ENCODE measurements at regions not wholly inside any gene's neighbourhood (a gene's known extent, or its start where the extent isn't known, plus 50 kb on each side); places are given as distances from the start of the nearest gene placed in this dataset.
A peak's percentile ranks its signal among the peaks of the same experiment; 100 is the strongest.

- H3K79me2 ChIP-seq (ENCODE audit: insufficient read depth): no peaks in the 10 kb centered on the region
- no peaks in the 10 kb centered on the region for H4K20me1 ChIP-seq (ENCODE audit: insufficient read depth)
- H3K9me2 ChIP-seq (ENCODE audit: insufficient read depth): no peaks in the 10 kb centered on the region
- H3K9ac ChIP-seq: 0 out of 2 replicates have a peak overlapping the region, but pooled peaks have one; percentile 6
- peaks cover 47% of the 10 kb centered on the region for H3F3A ChIP-seq (ENCODE audit: insufficient read depth)
- no peak overlapping the region for H3K4me3 ChIP-seq
- in situ Hi-C loops (cut with MboI): no loop called here
- H2AFZ ChIP-seq: no peak overlapping the region
- H3K27ac ChIP-seq: peak overlapping the region; percentile 78
- 17 to 19% methylated on average over 3 of the region's 3 CpGs for WGBS, 2 experiments (ENCODE audit: low coverage in 1 of 2, low lambda C conversion rate in 2 of 2, missing lambda C conversion rate in 2 of 2)
- peak; percentile 64 for DNase-seq
- H3K9me3 ChIP-seq (ENCODE audit: low read depth): no peaks in the 10 kb centered on the region
- TF ChIP-seq EZH2phosphoT487 (IDR thresholded peaks at IDR 0.05; ENCODE audit: insufficient read depth, low read depth) (no peak), EZH2 (IDR thresholded peaks at IDR 0.05; ENCODE audit: insufficient read depth, poor library complexity, severe bottlenecking) (no peak)
- H3K4me2 ChIP-seq (ENCODE audit: unreplicated experiment): peak overlapping the region; percentile 60
- H3K27me3 ChIP-seq (replicated peaks; ENCODE audit: insufficient read depth): no peaks in the 10 kb centered on the region
- H3K36me3 ChIP-seq (ENCODE audit: low read depth): no peaks in the 10 kb centered on the region
- H3K4me1 ChIP-seq (ENCODE audit: insufficient read depth): peaks cover 55% of the 10 kb centered on the region
Observed at GRCh38 chr4:123783151-123783790, 386.7 kb downstream of the SPRY1 start.

- Histone ChIP-seq H3K27me3 (replicated peaks; ENCODE audit: insufficient read depth) (no peaks in the 10 kb centered on the region), H3F3A (ENCODE audit: insufficient read depth) (peaks cover 47% of the 10 kb centered on the region), H3K4me3 (no peak overlapping the region), H3K9me3 (ENCODE audit: low read depth) (no peaks in the 10 kb centered on the region), H4K20me1 (ENCODE audit: insufficient read depth) (no peaks in the 10 kb centered on the region), H3K27ac (peak overlapping the region; percentile 78), H3K79me2 (ENCODE audit: insufficient read depth) (no peaks in the 10 kb centered on the region), H3K4me1 (ENCODE audit: insufficient read depth) (peaks cover 55% of the 10 kb centered on the region), H3K9ac (0 out of 2 replicates have a peak overlapping the region, but pooled peaks have one; percentile 6), H3K4me2 (ENCODE audit: unreplicated experiment) (peak overlapping the region; percentile 60), H2AFZ (no peak overlapping the region), H3K36me3 (ENCODE audit: low read depth) (no peaks in the 10 kb centered on the region), H3K9me2 (ENCODE audit: insufficient read depth) (no peaks in the 10 kb centered on the region)
- peak; percentile 44 for DNase-seq
- in situ Hi-C loops (cut with MboI): no loop called here
- TF ChIP-seq EZH2phosphoT487 (IDR thresholded peaks at IDR 0.05; ENCODE audit: insufficient read depth, low read depth): no peak
- no peak for TF ChIP-seq EZH2 (IDR thresholded peaks at IDR 0.05; ENCODE audit: insufficient read depth, poor library complexity, severe bottlenecking)
Observed at GRCh38 chr4:123783921-123784320, 387.3 kb downstream of the SPRY1 start.

GRCh38 chr4:123784626-123785025 is 388.0 kb downstream of the SPRY1 start:
- H2AFZ ChIP-seq: no peak overlapping the region
- no peaks in the 10 kb centered on the region for H3K36me3 ChIP-seq (ENCODE audit: low read depth)
- H3K9ac ChIP-seq: peak overlapping the region; percentile 10; the same call in 1 of the 2 replicates
- no peak overlapping the region for H3K4me3 ChIP-seq
- peak overlapping the region; percentile 78 for H3K27ac ChIP-seq
- peak overlapping the region; percentile 60 for H3K4me2 ChIP-seq (ENCODE audit: unreplicated experiment)
- no peaks in the 10 kb centered on the region for H3K9me3 ChIP-seq (ENCODE audit: low read depth)
- H4K20me1 ChIP-seq (ENCODE audit: insufficient read depth): no peaks in the 10 kb centered on the region
- no peaks in the 10 kb centered on the region for H3K27me3 ChIP-seq (replicated peaks; ENCODE audit: insufficient read depth)
- H3K79me2 ChIP-seq (ENCODE audit: insufficient read depth): no peaks in the 10 kb centered on the region
- in situ Hi-C loops (cut with MboI): no loop called here
- DNase-seq: peak; percentile 21
- H3F3A ChIP-seq (ENCODE audit: insufficient read depth): peaks cover 47% of the 10 kb centered on the region
- peaks cover 55% of the 10 kb centered on the region for H3K4me1 ChIP-seq (ENCODE audit: insufficient read depth)
- H3K9me2 ChIP-seq (ENCODE audit: insufficient read depth): no peaks in the 10 kb centered on the region
- TF ChIP-seq EZH2phosphoT487 (IDR thresholded peaks at IDR 0.05; ENCODE audit: insufficient read depth, low read depth) (no peak), EZH2 (IDR thresholded peaks at IDR 0.05; ENCODE audit: insufficient read depth, poor library complexity, severe bottlenecking) (no peak)

- 1 to 2% methylated on average over 3 of the region's 3 CpGs for WGBS, 2 experiments (ENCODE audit: low coverage in 1 of 2, low lambda C conversion rate in 2 of 2, missing lambda C conversion rate in 2 of 2)
- Histone ChIP-seq H3K9me3 (ENCODE audit: low read depth) (no peaks in the 10 kb centered on the region), H3K79me2 (ENCODE audit: insufficient read depth) (no peaks in the 10 kb centered on the region), H3K36me3 (ENCODE audit: low read depth) (no peaks in the 10 kb centered on the region), H3K4me3 (peak overlapping the region; percentile 43), H4K20me1 (ENCODE audit: insufficient read depth) (no peaks in the 10 kb centered on the region), H3K9ac (peak overlapping the region; percentile 28), H3K27ac (peak overlapping the region; percentile 78), H3K4me1 (ENCODE audit: insufficient read depth) (peaks cover 55% of the 10 kb centered on the region), H3K4me2 (ENCODE audit: unreplicated experiment) (peak overlapping the region; percentile 60), H2AFZ (peak overlapping the region; percentile 34; the same call in 1 of the 2 replicates), H3K9me2 (ENCODE audit: insufficient read depth) (no peaks in the 10 kb centered on the region), H3K27me3 (replicated peaks; ENCODE audit: insufficient read depth) (no peaks in the 10 kb centered on the region), H3F3A (ENCODE audit: insufficient read depth) (peaks cover 47% of the 10 kb centered on the region)
- TF ChIP-seq EZH2 (IDR thresholded peaks at IDR 0.05; ENCODE audit: insufficient read depth, poor library complexity, severe bottlenecking) (no peak), EZH2phosphoT487 (IDR thresholded peaks at IDR 0.05; ENCODE audit: insufficient read depth, low read depth) (0 out of 2 replicates have a peak, but pooled peaks have one; percentile 56)
- DNase-seq: peak; percentile 97
- in situ Hi-C loops (cut with MboI): no loop called here
Observed at GRCh38 chr4:123785538-123785937, 388.9 kb downstream of the SPRY1 start.
